ENCODE measurements at regions not wholly inside any gene's neighbourhood (a gene's known extent, or its start where the extent isn't known, plus 50 kb on each side); places are given as distances from the start of the nearest gene placed in this dataset.

DNA sequence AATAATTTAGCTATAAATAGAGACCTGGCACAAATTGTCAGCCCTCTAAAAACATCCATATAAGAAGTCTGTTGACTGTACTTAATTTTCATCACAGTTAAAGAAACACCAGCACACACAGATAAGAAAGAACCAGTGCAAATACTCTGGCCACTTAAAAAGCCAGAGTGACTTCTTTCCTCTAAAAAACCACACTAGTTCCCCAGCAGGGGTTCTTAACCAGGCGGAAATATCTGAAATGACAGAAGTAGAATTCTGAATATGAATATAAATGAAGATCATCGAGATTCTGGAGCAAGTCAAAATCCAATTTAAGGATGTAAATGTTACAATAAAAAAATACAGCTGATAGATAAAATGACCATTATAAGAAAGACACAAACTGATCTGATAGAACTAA, 870.6 kb upstream of the ADGRL4 start:
- TF ChIP-seq, protein P1, sequence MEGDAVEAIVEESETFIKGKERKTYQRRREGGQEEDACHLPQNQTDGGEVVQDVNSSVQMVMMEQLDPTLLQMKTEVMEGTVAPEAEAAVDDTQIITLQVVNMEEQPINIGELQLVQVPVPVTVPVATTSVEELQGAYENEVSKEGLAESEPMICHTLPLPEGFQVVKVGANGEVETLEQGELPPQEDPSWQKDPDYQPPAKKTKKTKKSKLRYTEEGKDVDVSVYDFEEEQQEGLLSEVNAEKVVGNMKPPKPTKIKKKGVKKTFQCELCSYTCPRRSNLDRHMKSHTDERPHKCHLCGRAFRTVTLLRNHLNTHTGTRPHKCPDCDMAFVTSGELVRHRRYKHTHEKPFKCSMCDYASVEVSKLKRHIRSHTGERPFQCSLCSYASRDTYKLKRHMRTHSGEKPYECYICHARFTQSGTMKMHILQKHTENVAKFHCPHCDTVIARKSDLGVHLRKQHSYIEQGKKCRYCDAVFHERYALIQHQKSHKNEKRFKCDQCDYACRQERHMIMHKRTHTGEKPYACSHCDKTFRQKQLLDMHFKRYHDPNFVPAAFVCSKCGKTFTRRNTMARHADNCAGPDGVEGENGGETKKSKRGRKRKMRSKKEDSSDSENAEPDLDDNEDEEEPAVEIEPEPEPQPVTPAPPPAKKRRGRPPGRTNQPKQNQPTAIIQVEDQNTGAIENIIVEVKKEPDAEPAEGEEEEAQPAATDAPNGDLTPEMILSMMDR (IDR thresholded peaks at IDR 0.05; ENCODE audit: control extremely low read depth in 1 of 3, insufficient read depth in 1 of 3, low read depth in 1 of 3, low read length in 3 of 3), result no peak
- TF ChIP-seq TEAD4 (IDR thresholded peaks at IDR 0.05; ENCODE audit: low read depth, low read length) (no peak), POU5F1 (IDR thresholded peaks at IDR 0.05; ENCODE audit: low read depth, low read length) (no peak), EZH2 (IDR thresholded peaks at IDR 0.05; ENCODE audit: low read depth, low read length, severe bottlenecking) (no peak), RAD21 (IDR thresholded peaks at IDR 0.05 in 1 of 2, conservative IDR thresholded peaks at IDR 0.05 in 1 of 2; ENCODE audit: low read depth in 2 of 2, low read length in 2 of 2) (no peak), TAF1 (IDR thresholded peaks at IDR 0.05; ENCODE audit: low read depth, low read length) (no peak), NRF1 (IDR thresholded peaks at IDR 0.05; ENCODE audit: low read depth, low read length) (no peak), SIX5 (IDR thresholded peaks at IDR 0.05; ENCODE audit: low read depth, low read length) (no peak), JUN (IDR thresholded peaks at IDR 0.05; ENCODE audit: low read depth, low read length) (no peak), POLR2A (IDR thresholded peaks at IDR 0.05; ENCODE audit: control extremely low read depth in 1 of 2, low read depth in 2 of 2, low read length in 2 of 2) (no peak), RFX5 (IDR thresholded peaks at IDR 0.05; ENCODE audit: borderline replicate concordance, low read depth, low read length) (no peak), JUND (IDR thresholded peaks at IDR 0.05; ENCODE audit: low read length) (no peak), TAF7 (optimal IDR thresholded peaks at IDR 0.05; ENCODE audit: borderline replicate concordance, low read depth, low read length) (no peak)

All from H1 (cell line).